Activated CD4-positive, alpha-beta T cell treated with anti-CD3 and anti-CD28 coated beads for 4 hours (primary cell): ENCODE measurements at regions not wholly inside any gene's neighbourhood (a gene's known extent, or its start where the extent isn't known, plus 50 kb on each side); places are given as distances from the start of the nearest gene placed in this dataset.
"Not testable (repeated sequence)": the region's sequence is repeated elsewhere in the genome, so short reads cannot be mapped to it uniquely, and the experiment has no call there.

Source experiments
- DNase-seq, 2 donors: peaks; one replicate each; pipeline ENCODE4 v3.0.0-alpha.2; 2020

- DNase-seq, result no peak
Measured at GRCh38 chr2:75870651-75871137, 160.0 kb upstream of the GCFC2 start.

DNA sequence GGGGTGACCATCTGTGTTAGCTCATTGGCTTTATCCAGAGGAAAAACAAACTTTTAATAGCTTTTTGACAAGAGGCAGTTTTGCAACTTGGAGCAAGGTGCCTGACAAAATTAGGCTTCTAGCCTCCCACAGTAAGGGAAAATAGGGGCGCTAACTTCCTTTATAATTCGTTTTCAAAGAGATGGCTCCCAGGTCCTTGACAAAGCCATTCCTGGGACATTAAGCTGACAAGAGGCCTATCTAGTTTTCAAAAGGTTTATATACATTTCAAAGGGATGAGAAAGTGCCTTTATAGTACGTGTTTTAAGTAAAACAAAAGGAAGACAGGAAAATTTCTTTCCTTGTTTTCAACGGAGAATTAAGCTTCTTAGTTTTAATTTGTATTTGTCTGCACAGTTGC, 159.4 kb upstream of the GCFC2 start:
- no peak for DNase-seq

DNA sequence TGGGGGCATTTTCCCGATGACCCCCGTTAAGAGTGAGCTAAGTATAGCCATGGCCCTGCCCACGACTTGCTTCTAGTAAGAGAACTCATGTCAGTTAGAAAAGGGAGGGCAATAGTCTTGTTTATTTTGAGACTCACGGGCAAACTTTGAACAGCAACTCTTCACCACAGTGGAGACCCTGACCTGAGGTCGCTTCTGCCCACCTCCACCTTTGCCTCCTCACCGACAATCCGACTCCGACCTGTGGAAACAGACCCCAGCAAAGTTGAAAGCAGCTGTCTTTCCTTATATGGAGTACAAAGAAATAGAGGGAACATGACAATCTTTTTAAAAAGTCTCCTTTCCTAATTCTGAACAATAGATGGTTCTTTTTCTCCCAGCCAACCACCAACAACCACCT, 155.0 kb upstream of the GCFC2 start:
- DNase-seq, result no peak

- no peak for DNase-seq
Measured at GRCh38 chr2:75865083-75865482, 154.4 kb upstream of the GCFC2 start.

GRCh38 chr2:75862547-75862946, 151.8 kb upstream of the GCFC2 start:
- no peak for DNase-seq

GRCh38 chr2:75853436-75853835, 142.7 kb upstream of the GCFC2 start:
- DNase-seq, result no peak

GRCh38 chr2:75852639-75853038, 141.9 kb upstream of the GCFC2 start:
- DNase-seq, result no peak

- DNase-seq, result no peak
Measured at GRCh38 chr2:75846683-75847190, 136.0 kb upstream of the GCFC2 start.

DNA sequence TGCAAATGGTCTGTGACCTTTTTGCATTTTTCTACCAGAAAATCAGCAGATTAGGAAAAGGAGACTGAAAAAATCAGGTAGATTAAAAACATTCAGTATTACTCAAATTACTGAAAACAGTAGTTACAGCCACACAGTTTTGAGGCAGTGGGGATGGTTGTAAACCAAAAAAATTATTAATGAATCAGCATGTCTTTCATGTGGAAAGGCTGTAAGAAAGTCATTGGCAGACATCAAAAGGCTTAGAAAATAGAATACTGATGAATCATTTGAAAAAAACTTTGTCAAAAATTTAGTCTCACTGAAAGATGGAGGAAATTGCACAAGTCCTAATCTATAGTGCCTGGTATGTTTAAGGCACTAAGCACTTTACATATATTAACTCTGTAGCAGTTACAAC, 133.9 kb upstream of the GCFC2 start:
- DNase-seq, result no peak

DNA sequence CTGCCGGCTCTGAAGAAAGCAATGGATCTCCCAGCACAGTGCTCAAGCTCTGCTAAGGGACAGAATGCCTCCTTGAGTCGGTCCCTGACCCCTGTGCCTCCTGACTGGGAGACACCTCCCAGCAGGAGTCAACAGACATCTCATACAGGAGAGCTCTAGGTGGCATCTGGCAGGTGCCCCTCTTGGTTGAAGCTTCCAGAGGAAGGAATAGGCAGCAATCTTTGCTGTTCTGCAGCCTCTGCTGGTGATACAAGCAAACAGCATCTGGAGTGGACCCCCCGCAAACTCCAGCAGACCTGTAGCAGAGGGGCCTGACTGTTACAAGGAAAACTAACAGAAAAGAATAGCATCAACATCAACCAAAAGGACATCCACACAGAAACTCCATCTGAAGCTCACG, 123.9 kb upstream of the GCFC2 start:
- not testable (repeated sequence) for DNase-seq

- no peak for DNase-seq
Measured at GRCh38 chr2:75833386-75833785, 122.7 kb upstream of the GCFC2 start.

DNA sequence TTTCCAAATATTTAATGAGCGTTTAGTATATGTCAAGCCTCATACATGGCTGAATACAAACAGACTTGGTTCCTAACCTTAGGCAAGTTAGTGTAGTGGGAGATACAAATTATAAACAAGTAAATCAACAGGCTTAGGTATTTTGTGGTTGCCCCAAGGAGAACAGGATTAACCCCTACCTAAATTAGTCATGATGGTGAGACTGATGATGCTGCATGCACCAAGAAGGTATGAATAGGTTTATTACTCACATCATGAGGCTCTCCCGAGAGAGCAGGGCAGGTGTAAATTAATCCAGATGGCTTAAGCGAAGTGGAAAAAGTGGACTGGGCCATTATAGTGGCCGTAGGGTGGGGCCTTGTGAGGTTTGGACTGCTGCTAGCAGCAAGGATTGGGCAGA, 118.1 kb upstream of the GCFC2 start:
- no peak for DNase-seq

- not testable (repeated sequence) for DNase-seq
Measured at GRCh38 chr2:75823515-75823914, 112.8 kb upstream of the GCFC2 start.

DNA sequence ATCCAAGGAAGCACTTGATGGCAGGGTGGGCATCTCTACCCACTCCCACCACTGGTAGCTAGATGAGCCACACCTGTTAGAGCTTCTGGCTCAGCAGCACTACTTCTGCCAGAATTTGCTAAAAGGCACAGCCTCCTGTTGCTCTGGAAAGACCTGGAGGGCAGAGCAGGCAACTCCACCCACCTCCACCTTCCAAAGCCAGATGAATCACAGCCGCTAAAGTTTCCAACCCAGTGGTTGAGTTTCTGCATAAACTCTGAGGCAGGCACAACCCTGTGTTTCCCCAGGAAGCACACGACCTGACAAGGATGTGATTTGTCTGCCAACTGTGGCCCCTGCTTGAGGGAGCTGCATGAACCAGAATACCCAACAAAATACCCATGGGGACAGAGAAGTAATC, 111.6 kb upstream of the GCFC2 start:
- no peak for DNase-seq

DNA sequence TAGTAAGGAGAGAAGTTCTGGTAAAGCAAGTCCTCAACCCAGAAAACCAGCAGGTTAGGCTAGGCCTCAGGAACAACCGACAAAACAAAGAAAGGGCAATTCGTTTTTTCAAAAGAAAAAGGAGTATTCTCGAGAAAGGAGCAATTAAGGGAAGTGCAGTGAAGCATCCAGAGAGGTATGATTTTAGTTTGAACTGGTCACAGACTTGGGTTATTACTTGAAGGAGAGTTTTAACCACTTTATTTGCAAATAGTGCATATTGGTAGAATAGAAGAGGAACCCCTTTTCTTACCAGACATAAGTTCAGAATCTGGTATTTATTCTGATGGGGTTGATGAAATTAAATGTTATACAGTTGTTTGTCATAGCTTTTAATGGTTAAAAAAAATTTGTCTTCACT, 110.0 kb upstream of the GCFC2 start:
- DNase-seq, result no peak

- no peak for DNase-seq
Measured at GRCh38 chr2:75810611-75811330, 100.1 kb upstream of the GCFC2 start.

- no peak for DNase-seq
Measured at GRCh38 chr2:75808793-75809535, 98.2 kb upstream of the GCFC2 start.

DNA sequence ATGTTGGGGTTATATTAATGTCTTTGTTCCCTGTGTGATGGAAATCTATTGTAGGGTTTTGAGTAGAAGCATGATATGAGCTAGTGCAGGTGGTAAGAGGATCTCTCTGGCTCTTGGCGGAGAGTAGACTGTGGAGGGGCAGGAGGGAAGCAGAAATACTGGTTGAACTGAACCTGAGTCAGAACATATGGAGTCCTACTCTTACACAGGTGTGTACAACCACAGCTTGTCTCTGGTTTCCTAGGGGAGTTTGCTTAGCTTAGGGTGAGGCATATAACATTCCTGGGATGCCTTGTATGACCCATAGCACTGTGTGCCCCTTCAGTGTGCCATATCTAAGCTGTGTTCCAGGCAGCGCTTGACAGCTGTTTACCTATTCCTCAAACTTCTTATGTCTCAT, 97.3 kb upstream of the GCFC2 start:
- no peak for DNase-seq

GRCh38 chr2:75801234-75801982, 90.7 kb upstream of the GCFC2 start:
- no peak for DNase-seq

DNA sequence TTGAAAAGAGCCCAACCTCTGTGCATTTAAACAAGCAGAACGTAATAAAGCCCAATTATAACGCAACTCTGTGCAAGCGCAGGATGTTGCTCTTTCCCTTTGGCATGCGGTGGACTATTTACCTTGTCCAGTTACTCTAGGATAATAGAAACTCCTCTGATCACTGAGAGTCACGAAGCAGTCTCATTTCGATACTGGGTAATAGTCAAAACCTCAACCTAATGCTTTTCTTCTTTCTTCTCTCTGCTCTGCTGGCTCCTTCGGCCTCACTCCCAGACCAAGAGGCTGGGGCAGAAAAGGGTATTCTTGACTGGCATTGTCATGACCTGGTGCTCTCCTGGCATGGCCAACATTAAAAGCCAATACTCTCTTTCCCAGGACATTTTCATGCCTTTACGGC, 89.7 kb upstream of the GCFC2 start:
- DNase-seq, result no peak

- DNase-seq, result no peak
Measured at GRCh38 chr2:75799859-75800258, 89.1 kb upstream of the GCFC2 start.

DNA sequence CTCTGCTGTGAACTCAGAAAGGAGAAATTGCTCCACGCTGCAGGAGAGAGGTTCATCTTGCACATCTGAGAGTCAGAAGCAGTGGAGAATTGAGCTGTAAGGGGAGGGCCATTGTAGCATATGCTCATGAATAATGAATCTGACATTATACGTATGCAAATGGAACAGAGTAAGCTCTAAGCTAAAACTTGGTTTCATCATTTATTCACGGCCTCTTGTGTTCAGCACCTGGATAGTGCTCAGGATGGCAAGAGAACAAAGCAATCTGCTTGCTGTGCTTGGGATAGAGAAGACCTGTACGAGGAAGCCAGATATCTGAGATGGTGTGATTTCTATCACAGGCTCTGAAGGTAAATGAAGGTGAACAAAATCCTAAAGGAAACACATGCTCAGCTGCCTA, 87.9 kb upstream of the GCFC2 start:
- DNase-seq, result no peak

- no peak for DNase-seq
Measured at GRCh38 chr2:75792996-75793395, 82.3 kb upstream of the GCFC2 start.

DNA sequence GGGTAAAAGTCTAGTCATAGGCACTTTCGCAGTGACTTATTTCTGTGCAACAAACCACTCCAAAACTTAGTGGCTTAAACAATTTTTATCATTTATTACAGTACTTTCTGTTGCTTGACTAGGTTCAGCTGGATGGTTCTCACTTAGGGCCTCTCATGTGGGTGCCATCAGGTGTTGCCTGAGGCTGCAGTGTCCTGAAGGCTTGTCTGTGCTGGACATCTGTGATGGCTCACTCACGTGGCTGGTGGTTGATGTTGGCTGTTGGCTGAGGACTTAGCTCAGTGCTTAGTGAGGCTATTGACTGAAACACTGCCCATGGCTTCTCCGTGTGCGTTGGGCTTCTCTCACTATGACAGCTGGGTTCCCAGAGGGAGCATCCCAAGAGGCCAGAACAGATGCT, 81.4 kb upstream of the GCFC2 start:
- no peak for DNase-seq
